ENCODE measurements at regions not wholly inside any gene's neighbourhood (a gene's known extent, or its start where the extent isn't known, plus 50 kb on each side); places are given as distances from the start of the nearest gene placed in this dataset.

DNA sequence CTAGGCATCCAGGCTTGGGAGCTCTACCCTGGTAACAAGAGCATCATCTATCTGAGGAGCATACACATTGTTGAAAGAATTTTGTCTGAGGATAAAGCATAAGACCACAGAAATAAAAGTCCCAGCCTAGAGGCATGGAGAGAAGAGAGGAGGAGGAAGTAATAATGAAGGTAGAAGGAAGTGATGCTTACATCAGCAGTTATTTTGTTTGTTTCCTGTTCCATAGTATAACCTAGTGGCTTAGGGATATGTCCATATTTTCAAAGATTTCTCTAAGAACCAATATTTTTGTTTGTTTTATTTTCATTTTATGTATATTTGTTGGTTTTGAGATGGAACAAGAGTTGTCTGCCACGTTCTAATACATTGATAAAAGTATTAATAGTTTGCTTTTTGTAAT is 407.4 kb upstream of the SETBP1 start:
- DNase-seq (ENCODE audit: extremely low spot score) = no peak
- Histone ChIP-seq H3K9me3 (no peaks in the 10 kb centered on the region), H3K27ac (replicated peaks in 1 of 4) (no peak overlapping the region), H3K36me3 (no peaks in the 10 kb centered on the region), H3K4me3 (no peak overlapping the region), H3K27me3 (no peaks in the 10 kb centered on the region), H3K4me1 (peaks cover 0 to 8% (median 6%) of the 10 kb centered on the region in 4 donors)
- TF ChIP-seq POLR2AphosphoS5 (IDR thresholded peaks at IDR 0.05) = no peak
- TF ChIP-seq EP300 (IDR thresholded peaks at IDR 0.05) = no peak
- TF ChIP-seq, protein P1, sequence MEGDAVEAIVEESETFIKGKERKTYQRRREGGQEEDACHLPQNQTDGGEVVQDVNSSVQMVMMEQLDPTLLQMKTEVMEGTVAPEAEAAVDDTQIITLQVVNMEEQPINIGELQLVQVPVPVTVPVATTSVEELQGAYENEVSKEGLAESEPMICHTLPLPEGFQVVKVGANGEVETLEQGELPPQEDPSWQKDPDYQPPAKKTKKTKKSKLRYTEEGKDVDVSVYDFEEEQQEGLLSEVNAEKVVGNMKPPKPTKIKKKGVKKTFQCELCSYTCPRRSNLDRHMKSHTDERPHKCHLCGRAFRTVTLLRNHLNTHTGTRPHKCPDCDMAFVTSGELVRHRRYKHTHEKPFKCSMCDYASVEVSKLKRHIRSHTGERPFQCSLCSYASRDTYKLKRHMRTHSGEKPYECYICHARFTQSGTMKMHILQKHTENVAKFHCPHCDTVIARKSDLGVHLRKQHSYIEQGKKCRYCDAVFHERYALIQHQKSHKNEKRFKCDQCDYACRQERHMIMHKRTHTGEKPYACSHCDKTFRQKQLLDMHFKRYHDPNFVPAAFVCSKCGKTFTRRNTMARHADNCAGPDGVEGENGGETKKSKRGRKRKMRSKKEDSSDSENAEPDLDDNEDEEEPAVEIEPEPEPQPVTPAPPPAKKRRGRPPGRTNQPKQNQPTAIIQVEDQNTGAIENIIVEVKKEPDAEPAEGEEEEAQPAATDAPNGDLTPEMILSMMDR (IDR thresholded peaks at IDR 0.05) = no peak
- no peak for TF ChIP-seq POLR2A (IDR thresholded peaks at IDR 0.05; ENCODE audit: low read depth)
- WGBS = 86% methylated on average over 1 of the region's 1 CpG
- intact Hi-C loops (cut with DNase I) = no loop called here

DNA sequence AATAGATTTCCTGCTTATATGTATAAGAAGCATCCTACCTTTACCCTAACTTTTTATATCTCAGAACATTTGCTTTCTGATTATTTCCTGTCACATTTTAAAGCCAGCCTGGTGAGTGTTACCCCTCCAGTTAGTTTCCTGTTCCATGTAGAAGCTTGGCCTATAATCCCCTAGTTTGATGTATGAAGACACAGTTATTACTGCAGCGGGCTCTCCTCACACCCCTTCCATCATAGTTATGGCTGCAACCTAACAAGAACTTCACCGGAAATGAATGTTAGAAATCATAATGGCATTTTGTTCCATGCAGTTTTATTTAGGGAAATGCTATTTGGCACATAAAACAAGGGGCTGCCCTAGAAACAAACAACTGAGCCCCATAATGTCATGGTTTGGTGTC is 400.2 kb upstream of the SETBP1 start:
- Histone ChIP-seq H3K27ac (replicated peaks in 1 of 4) (no peak overlapping the region), H3K4me1 (peaks cover 0 to 14% (median 4%) of the 10 kb centered on the region in 4 donors), H3K27me3 (no peaks in the 10 kb centered on the region), H3K9me3 (no peaks in the 10 kb centered on the region), H3K36me3 (no peaks in the 10 kb centered on the region), H3K4me3 (no peak overlapping the region)
- WGBS = 85% methylated on average over 2 of the region's 2 CpGs
- TF ChIP-seq, protein P1 (IDR thresholded peaks at IDR 0.05) = no peak
- TF ChIP-seq POLR2A (IDR thresholded peaks at IDR 0.05; ENCODE audit: low read depth) = no peak
- no peak for TF ChIP-seq POLR2AphosphoS5 (IDR thresholded peaks at IDR 0.05)
- TF ChIP-seq EP300 (IDR thresholded peaks at IDR 0.05) = no peak
- no peak for DNase-seq (ENCODE audit: extremely low spot score)
- intact Hi-C loops (cut with DNase I) = no loop called here

DNA sequence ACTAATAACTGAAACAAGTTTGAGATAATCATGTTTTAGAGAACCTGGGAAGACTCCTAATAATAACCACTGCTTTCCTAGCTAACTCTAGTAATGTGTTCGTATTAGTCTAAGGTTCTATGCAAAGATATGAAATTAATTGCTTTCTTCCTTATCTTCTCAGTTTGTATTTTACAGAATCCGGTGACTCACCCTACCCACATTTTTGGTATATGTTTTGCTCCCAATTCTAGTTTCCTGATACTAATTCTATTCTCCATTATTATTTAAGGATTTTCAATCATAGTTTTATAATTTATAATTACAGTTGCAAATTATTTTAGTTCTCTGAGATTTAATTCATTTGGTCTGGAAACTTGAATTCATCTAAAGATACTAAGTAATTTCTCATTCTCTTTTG is 394.6 kb upstream of the SETBP1 start:
- Histone ChIP-seq H3K27ac (replicated peaks in 1 of 4) (no peak overlapping the region), H3K4me3 (no peak overlapping the region), H3K9me3 (no peaks in the 10 kb centered on the region), H3K36me3 (no peaks in the 10 kb centered on the region), H3K4me1 (peaks cover 0 to 20% (median 4%) of the 10 kb centered on the region in 4 donors), H3K27me3 (no peaks in the 10 kb centered on the region)
- no peak for DNase-seq (ENCODE audit: extremely low spot score)
- 86% methylated on average over 2 of the region's 2 CpGs for WGBS
- no peak for TF ChIP-seq EP300 (IDR thresholded peaks at IDR 0.05)
- no peak for TF ChIP-seq POLR2AphosphoS5 (IDR thresholded peaks at IDR 0.05)
- no peak for TF ChIP-seq POLR2A (IDR thresholded peaks at IDR 0.05; ENCODE audit: low read depth)
- TF ChIP-seq, protein P1 (IDR thresholded peaks at IDR 0.05) = no peak
- intact Hi-C loops (cut with DNase I) = no loop called here

DNA sequence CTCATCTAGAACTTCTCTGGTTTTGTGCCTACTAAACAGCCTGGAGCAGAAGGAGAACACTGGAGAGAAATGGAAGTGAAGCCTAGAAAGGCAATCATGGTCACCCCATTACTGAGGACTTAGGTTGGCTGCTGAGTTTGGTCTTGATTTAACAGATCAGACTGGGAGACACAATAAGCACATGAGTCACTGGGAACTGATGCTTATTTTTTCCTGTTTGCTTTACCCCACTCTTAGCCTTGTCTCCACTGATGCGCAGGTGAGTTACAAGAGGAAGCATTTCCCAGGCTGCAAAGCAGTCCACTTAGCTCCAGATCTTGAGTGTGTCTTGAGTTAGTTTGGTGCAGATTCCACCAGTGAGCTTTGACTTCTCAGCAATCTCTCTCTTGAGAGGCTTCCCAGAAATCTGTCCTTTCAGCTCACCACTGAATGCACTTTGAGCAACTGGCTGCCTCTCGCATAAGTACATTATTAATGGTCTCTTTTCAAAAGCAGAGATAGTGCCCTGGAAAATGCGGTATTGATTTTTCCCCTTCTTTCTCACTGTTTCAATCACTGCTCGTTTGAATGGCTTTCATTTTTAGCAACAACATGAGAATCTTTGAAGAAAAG is 390.2 kb upstream of the SETBP1 start:
- no peaks in the 10 kb centered on the region for H3K9me3 ChIP-seq
- H3K27ac ChIP-seq (replicated peaks in 1 of 4) = no peak overlapping the region
- no peaks in the 10 kb centered on the region for H3K36me3 ChIP-seq
- no peaks in the 10 kb centered on the region for H3K27me3 ChIP-seq
- intact Hi-C loops (cut with DNase I) = no loop called here
- H3K4me3 ChIP-seq = no peak overlapping the region
- peaks cover 0 to 6% (median 0%) of the 10 kb centered on the region in 4 donors for H3K4me1 ChIP-seq
- DNase-seq (ENCODE audit: extremely low spot score) = no peak
- WGBS = 91% methylated on average over 4 of the region's 4 CpGs
- TF ChIP-seq EP300 (IDR thresholded peaks at IDR 0.05) = no peak
- TF ChIP-seq POLR2AphosphoS5 (IDR thresholded peaks at IDR 0.05) = no peak

DNA sequence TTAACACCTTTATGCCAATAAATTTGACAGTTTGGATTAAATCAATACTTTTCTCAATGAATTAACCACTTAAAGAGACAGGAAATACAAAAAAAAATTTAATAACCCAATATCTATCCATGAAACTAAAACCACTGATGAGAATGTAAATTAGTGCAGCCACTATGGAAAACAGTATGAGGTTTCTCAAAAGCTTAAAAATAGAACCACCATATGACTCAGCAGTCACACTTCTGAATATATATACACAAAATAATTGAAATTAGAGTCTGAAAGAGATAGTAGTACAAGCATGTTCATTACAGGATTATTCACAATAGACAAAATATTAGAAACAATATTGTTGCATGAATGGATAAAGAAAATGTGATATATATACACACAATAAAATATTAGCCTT is 382.1 kb upstream of the SETBP1 start:
- Histone ChIP-seq H3K36me3 (no peaks in the 10 kb centered on the region), H3K4me3 (no peak overlapping the region), H3K27me3 (no peaks in the 10 kb centered on the region), H3K4me1 (no peaks in the 10 kb centered on the region), H3K27ac (replicated peaks in 1 of 4) (no peak overlapping the region), H3K9me3 (peaks cover 0 to 6% (median 3%) of the 10 kb centered on the region in 4 donors)
- TF ChIP-seq POLR2A (IDR thresholded peaks at IDR 0.05; ENCODE audit: low read depth) = no peak
- TF ChIP-seq, protein P1 (IDR thresholded peaks at IDR 0.05) = no peak
- TF ChIP-seq EP300 (IDR thresholded peaks at IDR 0.05) = no peak
- no peak for TF ChIP-seq POLR2AphosphoS5 (IDR thresholded peaks at IDR 0.05)
- DNase-seq (ENCODE audit: extremely low spot score) = no peak
- intact Hi-C loops (cut with DNase I) = no loop called here
